ENCODE measurements at regions not wholly inside any gene's neighbourhood (a gene's known extent, or its start where the extent isn't known, plus 50 kb on each side); places are given as distances from the start of the nearest gene placed in this dataset.
"Not testable (repeated sequence)": the region's sequence is repeated elsewhere in the genome, so short reads cannot be mapped to it uniquely, and the experiment has no call there.

GRCh38 chrX:122115604-122116003 lies 1068.2 kb downstream of the GLUD2 start:
- Histone ChIP-seq H3K27ac (no peak overlapping the region), H3K36me3 (no peaks in the 10 kb centered on the region), H3K4me1 (ENCODE audit: low read depth) (no peaks in the 10 kb centered on the region), H3K4me3 (no peak overlapping the region), H3K27me3 (no peaks in the 10 kb centered on the region), H3K9me3 (ENCODE audit: low read depth) (no peaks in the 10 kb centered on the region)
- TF ChIP-seq CTCF (IDR thresholded peaks at IDR 0.05; ENCODE audit: low read depth, low read length) = no peak
- no peak for DNase-seq (ENCODE audit: low read depth in 1 of 2, low spot score in 1 of 2)

- H3K27me3 ChIP-seq = no peaks in the 10 kb centered on the region
- DNase-seq (ENCODE audit: low read depth in 1 of 2, low spot score in 1 of 2) = no peak
- no peaks in the 10 kb centered on the region for H3K9me3 ChIP-seq (ENCODE audit: low read depth)
- no peak overlapping the region for H3K4me3 ChIP-seq
- H3K27ac ChIP-seq = no peak overlapping the region
- no peak for TF ChIP-seq CTCF (IDR thresholded peaks at IDR 0.05; ENCODE audit: low read depth, low read length)
- H3K36me3 ChIP-seq = no peaks in the 10 kb centered on the region
- H3K4me1 ChIP-seq (ENCODE audit: low read depth) = no peaks in the 10 kb centered on the region
Measured at GRCh38 chrX:122119361-122119760, 1064.7 kb upstream of the GRIA3 start.

- H3K9me3 ChIP-seq (ENCODE audit: low read depth) = no peaks in the 10 kb centered on the region
- DNase-seq (ENCODE audit: low read depth in 1 of 2, low spot score in 1 of 2) = no peak
- no peak for TF ChIP-seq CTCF (IDR thresholded peaks at IDR 0.05; ENCODE audit: low read depth, low read length)
- no peak overlapping the region for H3K4me3 ChIP-seq
- no peak overlapping the region for H3K27ac ChIP-seq
- no peaks in the 10 kb centered on the region for H3K36me3 ChIP-seq
- H3K4me1 ChIP-seq (ENCODE audit: low read depth) = no peaks in the 10 kb centered on the region
- no peaks in the 10 kb centered on the region for H3K27me3 ChIP-seq
Measured at GRCh38 chrX:122122274-122122673, 1061.8 kb upstream of the GRIA3 start.

- Histone ChIP-seq H3K4me1 (ENCODE audit: low read depth) (no peaks in the 10 kb centered on the region), H3K27ac (no peak overlapping the region), H3K27me3 (no peaks in the 10 kb centered on the region), H3K9me3 (ENCODE audit: low read depth) (no peaks in the 10 kb centered on the region), H3K4me3 (no peak overlapping the region), H3K36me3 (no peaks in the 10 kb centered on the region)
- no peak for DNase-seq (ENCODE audit: low read depth in 1 of 2, low spot score in 1 of 2)
- TF ChIP-seq CTCF (IDR thresholded peaks at IDR 0.05; ENCODE audit: low read depth, low read length) = no peak
Measured at GRCh38 chrX:122133478-122133877, 1050.6 kb upstream of the GRIA3 start.

- no peak for DNase-seq (ENCODE audit: low read depth in 1 of 2, low spot score in 1 of 2)
- Histone ChIP-seq H3K9me3 (ENCODE audit: low read depth) (no peaks in the 10 kb centered on the region), H3K27me3 (no peaks in the 10 kb centered on the region), H3K27ac (no peak overlapping the region), H3K4me3 (no peak overlapping the region), H3K4me1 (ENCODE audit: low read depth) (no peaks in the 10 kb centered on the region), H3K36me3 (no peaks in the 10 kb centered on the region)
- TF ChIP-seq CTCF (IDR thresholded peaks at IDR 0.05; ENCODE audit: low read depth, low read length) = no peak
Measured at GRCh38 chrX:122134291-122134690, 1049.8 kb upstream of the GRIA3 start.

- no peaks in the 10 kb centered on the region for H3K4me1 ChIP-seq (ENCODE audit: low read depth)
Measured at GRCh38 chrX:122135070-122135469, 1049.0 kb upstream of the GRIA3 start.

GRCh38 chrX:122140219-122140618 lies 1043.9 kb upstream of the GRIA3 start:
- H3K27ac ChIP-seq; DNase-seq (ENCODE audit: low read depth in 1 of 2, low spot score in 1 of 2): not testable (repeated sequence)

More at GRCh38 chrX:122135070-122135469, 1049.0 kb upstream of the GRIA3 start:
- no peak for TF ChIP-seq CTCF (IDR thresholded peaks at IDR 0.05; ENCODE audit: low read depth, low read length)
- Histone ChIP-seq H3K4me3 (no peak overlapping the region), H3K9me3 (ENCODE audit: low read depth) (no peaks in the 10 kb centered on the region), H3K36me3 (no peaks in the 10 kb centered on the region), H3K27ac (no peak overlapping the region), H3K27me3 (no peaks in the 10 kb centered on the region)
- DNase-seq (ENCODE audit: low read depth in 1 of 2, low spot score in 1 of 2) = no peak

More at GRCh38 chrX:122140219-122140618, 1043.9 kb upstream of the GRIA3 start:
- not testable (repeated sequence) for H3K36me3 ChIP-seq; H3K4me3 ChIP-seq; H3K27me3 ChIP-seq; H3K4me1 ChIP-seq (ENCODE audit: low read depth); H3K9me3 ChIP-seq (ENCODE audit: low read depth)

Measured in cardiac muscle cell (in vitro differentiated cells and primary cell).